ENCODE measurements at regions not wholly inside any gene's neighbourhood (a gene's known extent, or its start where the extent isn't known, plus 50 kb on each side); places are given as distances from the start of the nearest gene placed in this dataset.

GRCh38 chr4:18686338-18687037 is 664.9 kb upstream of the LCORL start:
- DNase-seq (ENCODE audit: low read depth, low spot score) = no peak
- no peak overlapping the region for H3K27ac ChIP-seq

GRCh38 chr4:18684932-18685331 is 663.4 kb upstream of the LCORL start:
- H3K27ac ChIP-seq = no peak overlapping the region
- no peak for DNase-seq (ENCODE audit: low read depth, low spot score)

GRCh38 chr4:18676526-18676915 is 655.0 kb upstream of the LCORL start:
- no peak overlapping the region for H3K27ac ChIP-seq
- DNase-seq (ENCODE audit: low read depth, low spot score) = no peak

GRCh38 chr4:18675586-18676525 is 654.3 kb upstream of the LCORL start:
- DNase-seq (ENCODE audit: low read depth, low spot score) = no peak
- H3K27ac ChIP-seq = no peak overlapping the region

- no peak overlapping the region for H3K27ac ChIP-seq
- DNase-seq (ENCODE audit: low read depth, low spot score) = no peak
These were observed 648.5 kb upstream of the LCORL start for GRCh38 chr4:18670034-18670433.

GRCh38 chr4:18669390-18669789 is 647.8 kb upstream of the LCORL start:
- no peak for DNase-seq (ENCODE audit: low read depth, low spot score)
- H3K27ac ChIP-seq = no peak overlapping the region

GRCh38 chr4:18666322-18666721 is 644.8 kb upstream of the LCORL start:
- no peak for DNase-seq (ENCODE audit: low read depth, low spot score)
- H3K27ac ChIP-seq = no peak overlapping the region

GRCh38 chr4:18664171-18664570 is 642.6 kb upstream of the LCORL start:
- no peak overlapping the region for H3K27ac ChIP-seq
- DNase-seq (ENCODE audit: low read depth, low spot score) = no peak

- no peak for DNase-seq (ENCODE audit: low read depth, low spot score)
- no peak overlapping the region for H3K27ac ChIP-seq
These were observed 623.8 kb upstream of the LCORL start for GRCh38 chr4:18645351-18645750.

- H3K27ac ChIP-seq = no peak overlapping the region
- no peak for DNase-seq (ENCODE audit: low read depth, low spot score)
These were observed 619.8 kb upstream of the LCORL start for GRCh38 chr4:18641334-18641733.

- no peak for DNase-seq (ENCODE audit: low read depth, low spot score)
- no peak overlapping the region for H3K27ac ChIP-seq
These were observed 616.5 kb upstream of the LCORL start for GRCh38 chr4:18638031-18638430.

- H3K27ac ChIP-seq = no peak overlapping the region
- no peak for DNase-seq (ENCODE audit: low read depth, low spot score)
These were observed 614.5 kb upstream of the LCORL start for GRCh38 chr4:18636001-18636585.

- no peak overlapping the region for H3K27ac ChIP-seq
- no peak for DNase-seq (ENCODE audit: low read depth, low spot score)
These were observed 614.0 kb upstream of the LCORL start for GRCh38 chr4:18635531-18635930.

- no peak for DNase-seq (ENCODE audit: low read depth, low spot score)
- H3K27ac ChIP-seq = no peak overlapping the region
These were observed 610.0 kb upstream of the LCORL start for GRCh38 chr4:18631586-18631985.

- no peak overlapping the region for H3K27ac ChIP-seq
- DNase-seq (ENCODE audit: low read depth, low spot score) = no peak
These were observed 608.9 kb upstream of the LCORL start for GRCh38 chr4:18630218-18631110.

- DNase-seq (ENCODE audit: low read depth, low spot score) = no peak
- H3K27ac ChIP-seq = no peak overlapping the region
These were observed 606.0 kb upstream of the LCORL start for GRCh38 chr4:18627447-18628005.

GRCh38 chr4:18626996-18627395 is 605.4 kb upstream of the LCORL start:
- DNase-seq (ENCODE audit: low read depth, low spot score) = no peak
- no peak overlapping the region for H3K27ac ChIP-seq

- H3K27ac ChIP-seq = no peak overlapping the region
These were observed 604.8 kb upstream of the LCORL start for GRCh38 chr4:18626366-18626765.

GRCh38 chr4:18621186-18621585 is 599.6 kb upstream of the LCORL start:
- DNase-seq (ENCODE audit: low read depth, low spot score) = no peak

More at GRCh38 chr4:18626366-18626765, 604.8 kb upstream of the LCORL start:
- DNase-seq (ENCODE audit: low read depth, low spot score) = no peak

GRCh38 chr4:18616720-18617119 is 595.2 kb upstream of the LCORL start:
- no peak for DNase-seq (ENCODE audit: low read depth, low spot score)
- no peak overlapping the region for H3K27ac ChIP-seq

More at GRCh38 chr4:18621186-18621585, 599.6 kb upstream of the LCORL start:
- no peak overlapping the region for H3K27ac ChIP-seq

Measured in epithelial cell of prostate (primary cell).